H1 (cell line): ENCODE measurements at regions not wholly inside any gene's neighbourhood (a gene's known extent, or its start where the extent isn't known, plus 50 kb on each side); places are given as distances from the start of the nearest gene placed in this dataset.

Experiments
- CTCF ChIA-PET: fragments of 300-600 bp; sonication (Branson Sonifier 250); formaldehyde crosslinking; loops from one replicate; lab custom pipeline; 2021; ENCODE audit not compliant: partially characterized antibody; lab: Charles Lee
- POLR2A ChIA-PET: fragments of 300-600 bp; sonication (Branson Sonifier 250); formaldehyde crosslinking; loops from one replicate; lab custom pipeline; 2021; ENCODE audit warnings: inconsistent platforms; ENCODE audit not compliant: partially characterized antibody; lab: Charles Lee
- DNase-seq, 2 experiments: peaks; one replicate each; pipeline versions ENCODE4 v3.0.0 to v3.0.0-alpha.2; 2010 to 2022; ENCODE audit warnings: low spot score in 2 of 2, low read depth in 1 of 2, mixed read lengths in 1 of 2
- FAIRE-seq: peaks from 2 replicates; lab custom pipeline; 2011; peaks lifted over from hg19 to GRCh38; lab: Jason Lieb, UNC
- H2AFZ ChIP-seq: 2 replicates; pipeline ENCODE4 v1.8.1; 2012; ENCODE audit warnings: low read length, inconsistent platforms
- H2AK5ac ChIP-seq: 2 replicates; pipeline ENCODE4 v1.6.1; 2013; ENCODE audit warnings: low read depth, low read length
- H2BK120ac ChIP-seq: replicated peaks from 2 replicates; pipeline ENCODE3; 2013; ENCODE audit warnings: low read depth, low read length, inconsistent platforms
- H2BK12ac ChIP-seq: 2 replicates; pipeline ENCODE4 v1.6.1; 2013; ENCODE audit warnings: low read depth, low read length
- H2BK15ac ChIP-seq: 2 replicates; pipeline ENCODE4 v1.6.1; 2013; ENCODE audit warnings: low read length
- H2BK20ac ChIP-seq: 2 replicates; pipeline ENCODE4 v1.6.1; 2013; ENCODE audit warnings: low read length
- H2BK5ac ChIP-seq: 2 replicates; pipeline ENCODE4 v1.6.1; 2013; ENCODE audit warnings: low read depth, low read length
- H3K14ac ChIP-seq: 2 replicates; pipeline ENCODE4 v1.6.1; 2013; ENCODE audit warnings: inconsistent platforms; ENCODE audit not compliant: insufficient read length
- H3K18ac ChIP-seq: 2 replicates; pipeline ENCODE4 v1.6.1; 2013; ENCODE audit warnings: low read length; ENCODE audit errors: extremely low read depth
- H3K23ac ChIP-seq: 2 replicates; pipeline ENCODE4 v1.6.1; 2013; ENCODE audit warnings: inconsistent platforms; ENCODE audit not compliant: insufficient read length
- H3K23me2 ChIP-seq: 2 replicates; pipeline ENCODE4 v1.6.1; 2013; ENCODE audit warnings: low read depth, low read length
- H3K27ac ChIP-seq: 2 replicates; pipeline ENCODE4 v1.6.1; 2011; ENCODE audit warnings: low read depth, low read length, inconsistent platforms
- H3K27me3 ChIP-seq, 4 experiments: replicated peaks in 1 of 4; 1 replicate in 1 of 4; 2 replicates in 3 of 4; pipeline versions ENCODE4 v1.6.1 to v1.8.1; 2011 to 2013; ENCODE audit warnings: low read length in 3 of 4, mild to moderate bottlenecking in 3 of 4, inconsistent platforms in 2 of 4, mixed read lengths in 2 of 4, moderate library complexity in 1 of 4; ENCODE audit not compliant: control insufficient read depth in 3 of 4, insufficient read depth in 3 of 4; ENCODE audit errors: extremely low read depth in 1 of 4
- H3K36me3 ChIP-seq, 4 experiments: 2 replicates each; pipeline versions ENCODE4 v1.6.1 to v1.8.1; 2011 to 2013; ENCODE audit warnings: mild to moderate bottlenecking in 4 of 4, low read length in 3 of 4, moderate library complexity in 2 of 4, control low read depth in 1 of 4, inconsistent platforms in 1 of 4; ENCODE audit not compliant: insufficient read depth in 4 of 4, control insufficient read depth in 2 of 4
- H3K4ac ChIP-seq: replicated peaks from 2 replicates; pipeline ENCODE3; 2013; ENCODE audit warnings: low read length, low read depth, mixed read lengths, inconsistent platforms; ENCODE audit not compliant: insufficient read length
- H3K4me1 ChIP-seq, 4 experiments: replicated peaks in 1 of 4; 1 replicate in 1 of 4; 2 replicates in 3 of 4; pipeline versions ENCODE4 v1.6.1 to v1.8.1; 2011 to 2013; ENCODE audit warnings: low read length in 3 of 4, inconsistent platforms in 2 of 4, mixed read lengths in 1 of 4; ENCODE audit not compliant: insufficient read depth in 4 of 4, control insufficient read depth in 3 of 4
- H3K4me2 ChIP-seq, 2 experiments: 2 replicates each; pipeline versions ENCODE4 v1.6.1 to v1.8.1; 2011 to 2013; ENCODE audit warnings: low read depth in 2 of 2, low read length in 2 of 2, control low read depth in 1 of 2, inconsistent platforms in 1 of 2, mild to moderate bottlenecking in 1 of 2; ENCODE audit not compliant: insufficient read depth in 1 of 2
- H3K4me3 ChIP-seq, 4 experiments: fragments of 200-600, 300-600 bp in 1 of 4; sonication (generic), shearing (Covaris generic), sonication (Bioruptor Twin) in 1 of 4; 2 replicates each; pipeline versions ENCODE4 v1.5.1 to v1.8.1; 2011 to 2016; ENCODE audit warnings: low read length in 4 of 4, low read depth in 3 of 4, control low read depth in 2 of 4, inconsistent platforms in 2 of 4, mild to moderate bottlenecking in 2 of 4, mixed read lengths in 1 of 4, moderate library complexity in 1 of 4; ENCODE audit not compliant: insufficient read depth in 2 of 4; ENCODE audit errors: extremely low read depth in 1 of 4
- H3K56ac ChIP-seq: replicated peaks from 2 replicates; pipeline ENCODE3; 2013; ENCODE audit warnings: low read depth, mild to moderate bottlenecking, mixed read lengths, low read length, inconsistent platforms; ENCODE audit not compliant: insufficient read length
- H3K79me1 ChIP-seq: 2 replicates; pipeline ENCODE4 v1.6.1; 2013; ENCODE audit warnings: low read depth, low read length, control low read depth
- H3K79me2 ChIP-seq, 2 experiments: 2 replicates each; pipeline versions ENCODE4 v1.6.1 to v1.8.1; 2012 to 2013; ENCODE audit warnings: low read length in 2 of 2, mild to moderate bottlenecking in 2 of 2, inconsistent platforms in 1 of 2; ENCODE audit not compliant: insufficient read depth in 2 of 2, control insufficient read depth in 1 of 2
- H3K9ac ChIP-seq, 4 experiments: replicated peaks in 1 of 4; 1 replicate in 1 of 4; 2 replicates in 3 of 4; pipeline versions ENCODE4 v1.6.1 to v1.8.1; 2011 to 2013; ENCODE audit warnings: low read depth in 3 of 4, low read length in 3 of 4, control low read depth in 2 of 4, mild to moderate bottlenecking in 2 of 4, moderate library complexity in 2 of 4, inconsistent platforms in 1 of 4; ENCODE audit errors: extremely low read depth in 1 of 4
- H3K9me3 ChIP-seq, 2 experiments: 2 replicates each; pipeline versions ENCODE4 v1.6.1 to v1.8.1; 2012 to 2013; ENCODE audit warnings: mild to moderate bottlenecking in 2 of 2, moderate library complexity in 2 of 2, control low read depth in 1 of 2, inconsistent platforms in 1 of 2, low read depth in 1 of 2, low read length in 1 of 2, mixed read lengths in 1 of 2; ENCODE audit not compliant: insufficient read depth in 2 of 2
- H4K20me1 ChIP-seq, 2 experiments: replicated peaks in 1 of 2; 2 replicates each; pipeline versions ENCODE3 to v1.8.1; 2011 to 2013; ENCODE audit warnings: inconsistent platforms in 2 of 2, low read length in 2 of 2, mild to moderate bottlenecking in 1 of 2; ENCODE audit not compliant: insufficient read depth in 2 of 2, control insufficient read depth in 1 of 2
- H4K5ac ChIP-seq: 2 replicates; pipeline ENCODE4 v1.6.1; 2013; ENCODE audit warnings: low read length, low read depth, mixed read lengths, inconsistent platforms; ENCODE audit not compliant: insufficient read length
- H4K8ac ChIP-seq: 2 replicates; pipeline ENCODE4 v1.8.0; 2013; ENCODE audit warnings: mild to moderate bottlenecking, moderate library complexity, low read length, inconsistent platforms; ENCODE audit not compliant: insufficient read depth; ENCODE audit errors: extremely low read depth
- H4K91ac ChIP-seq: replicated peaks from 2 replicates; pipeline ENCODE3; 2013; ENCODE audit warnings: low read length, mixed read lengths, inconsistent platforms; ENCODE audit not compliant: insufficient read length
- BACH1 ChIP-seq: IDR thresholded peaks from 2 replicates; pipeline ENCODE4 v1.6.1; 2012; ENCODE audit warnings: low read length, improper control_type of control experiment
- GABPA ChIP-seq: IDR thresholded peaks from 2 replicates; pipeline ENCODE4 v1.6.1; 2011; ENCODE audit warnings: mild to moderate bottlenecking, low read length, moderate library complexity, borderline replicate concordance; ENCODE audit not compliant: insufficient read depth
- RAD21 ChIP-seq, 2 experiments: IDR thresholded peaks in 1 of 2; conservative IDR thresholded peaks in 1 of 2; 2 replicates each; pipeline ENCODE4 v1.6.1; 2011; ENCODE audit warnings: low read depth in 2 of 2, low read length in 2 of 2, improper control_type of control experiment in 1 of 2, inconsistent platforms in 1 of 2, mild to moderate bottlenecking in 1 of 2, moderate library complexity in 1 of 2
- SP2 ChIP-seq: IDR thresholded peaks from 2 replicates; pipeline ENCODE4 v1.6.1; 2012; ENCODE audit warnings: mild to moderate bottlenecking, low read length, inconsistent platforms
- TBP ChIP-seq: IDR thresholded peaks from 2 replicates; pipeline ENCODE4 v1.6.1; 2011; ENCODE audit warnings: low read depth, low read length, improper control_type of control experiment
- whole genome bisulfite sequencing, 2 experiments: shearing (Covaris generic) in 1 of 2; methylation state at CpG; one replicate each; pipeline versions ENCODE4 v1.1.6 to v1.1.7; 2013 to 2015; ENCODE audit warnings: low lambda C conversion rate in 2 of 2, mixed read lengths in 2 of 2, inconsistent platforms in 1 of 2, low coverage in 1 of 2, missing lambda C conversion rate in 1 of 2; ENCODE audit not compliant: insufficient replicate concordance in 2 of 2, insufficient coverage in 1 of 2, insufficient read length in 1 of 2; ENCODE audit errors: extremely low coverage in 1 of 2, missing lambda C conversion rate in 1 of 2; 5-methylcytosine and 5-hydroxymethylcytosine counted together

GRCh38 chr12:75893765-75894164, 137.8 kb downstream of the PHLDA1 start:
- Histone ChIP-seq H3K9me3 (no peaks in the 10 kb centered on the region), H3K23me2 (no peaks in the 10 kb centered on the region), H3K9ac (no peak overlapping the region), H3K56ac (no peak overlapping the region), H3K14ac (no peak overlapping the region), H3K36me3 (no peaks in the 10 kb centered on the region), H2AFZ (no peak overlapping the region), H2BK20ac (no peak overlapping the region), H3K4me3 (no peak overlapping the region), H3K27me3 (no peaks in the 10 kb centered on the region), H4K5ac (no peak overlapping the region), H2BK12ac (no peak overlapping the region), H2AK5ac (no peak overlapping the region), H4K20me1 (no peaks in the 10 kb centered on the region), H2BK120ac (no peak overlapping the region), H3K79me1 (no peaks in the 10 kb centered on the region), H4K91ac (no peak overlapping the region), H3K18ac (no peak overlapping the region), H3K23ac (no peak overlapping the region), H3K4ac (no peak overlapping the region), H3K27ac (no peak overlapping the region), H3K4me1 (peaks cover 0 to 5% (median 1%) of the 10 kb centered on the region in 4 experiments; a peak in 5 of 7 replicates), H2BK15ac (no peak overlapping the region), H4K8ac (no peak overlapping the region), H3K4me2 (no peak overlapping the region), H3K79me2 (no peaks in the 10 kb centered on the region), H2BK5ac (no peak overlapping the region)
- DNase-seq: no peak
- ChIA-PET POLR2A (no interaction called here), CTCF (interaction anchor here (0.9 to 1.2 kb wide), 2 partner anchors 82 to 408 kb away, joined by 3 read pairs; no protein-coding TSS in a partner anchor)
- WGBS, 2 experiments: 90% methylated on average over 3 of the region's 3 CpGs; no CpG with 5 or more reads in 1 of the 2 experiments
- no peak for FAIRE-seq
- TF ChIP-seq TBP (no peak), RAD21 (IDR thresholded peaks at IDR 0.05 in 1 of 2, conservative IDR thresholded peaks at IDR 0.05 in 1 of 2; ENCODE audit: low read depth in 2 of 2, low read length in 2 of 2) (no peak), BACH1 (no peak), SP2 (no peak), GABPA (no peak)
